ENCODE measurements at regions not wholly inside any gene's neighbourhood (a gene's known extent, or its start where the extent isn't known, plus 50 kb on each side); places are given as distances from the start of the nearest gene placed in this dataset.

- in situ Hi-C loops (cut with HindIII; ENCODE audit: low pct_unique_long_range_greater_than_20kb, low sequenced_read_pairs) = no loop called here
- TF ChIP-seq JUND (IDR thresholded peaks at IDR 0.05; ENCODE audit: low read depth) = no peak
- no peak for DNase-seq (ENCODE audit: low read depth in 1 of 2, low spot score in 1 of 2)
These were observed 257.9 kb upstream of the ADAMTS16 start for GRCh38 chr5:4882186-4882585.

GRCh38 chr5:4883360-4883759 lies 256.8 kb upstream of the ADAMTS16 start:
- no peak for DNase-seq (ENCODE audit: low read depth in 1 of 2, low spot score in 1 of 2)
- in situ Hi-C loops (cut with HindIII; ENCODE audit: low pct_unique_long_range_greater_than_20kb, low sequenced_read_pairs) = no loop called here
- no peak for TF ChIP-seq JUND (IDR thresholded peaks at IDR 0.05; ENCODE audit: low read depth)

- DNase-seq (ENCODE audit: low read depth in 1 of 2, low spot score in 1 of 2) = no peak
- no peak for TF ChIP-seq JUND (IDR thresholded peaks at IDR 0.05; ENCODE audit: low read depth)
- in situ Hi-C loops (cut with HindIII; ENCODE audit: low pct_unique_long_range_greater_than_20kb, low sequenced_read_pairs) = no loop called here
These were observed 246.9 kb upstream of the ADAMTS16 start for GRCh38 chr5:4893063-4893744.

- no peak for TF ChIP-seq JUND (IDR thresholded peaks at IDR 0.05; ENCODE audit: low read depth)
- no peak for DNase-seq (ENCODE audit: low read depth in 1 of 2, low spot score in 1 of 2)
- in situ Hi-C loops (cut with HindIII; ENCODE audit: low pct_unique_long_range_greater_than_20kb, low sequenced_read_pairs) = no loop called here
These were observed 243.8 kb upstream of the ADAMTS16 start for GRCh38 chr5:4896328-4896727.

GRCh38 chr5:4901305-4901811 lies 238.8 kb upstream of the ADAMTS16 start:
- in situ Hi-C loops (cut with HindIII; ENCODE audit: low pct_unique_long_range_greater_than_20kb, low sequenced_read_pairs) = no loop called here
- no peak for DNase-seq (ENCODE audit: low read depth in 1 of 2, low spot score in 1 of 2)
- TF ChIP-seq JUND (IDR thresholded peaks at IDR 0.05; ENCODE audit: low read depth) = no peak

GRCh38 chr5:4901924-4902323 lies 238.2 kb upstream of the ADAMTS16 start:
- no peak for TF ChIP-seq JUND (IDR thresholded peaks at IDR 0.05; ENCODE audit: low read depth)
- DNase-seq (ENCODE audit: low read depth in 1 of 2, low spot score in 1 of 2) = no peak
- in situ Hi-C loops (cut with HindIII; ENCODE audit: low pct_unique_long_range_greater_than_20kb, low sequenced_read_pairs) = no loop called here

GRCh38 chr5:4905674-4906520 lies 234.2 kb upstream of the ADAMTS16 start:
- no peak for DNase-seq (ENCODE audit: low read depth in 1 of 2, low spot score in 1 of 2)
- TF ChIP-seq JUND (IDR thresholded peaks at IDR 0.05; ENCODE audit: low read depth) = no peak
- in situ Hi-C loops (cut with HindIII; ENCODE audit: low pct_unique_long_range_greater_than_20kb, low sequenced_read_pairs) = no loop called here

- in situ Hi-C loops (cut with HindIII; ENCODE audit: low pct_unique_long_range_greater_than_20kb, low sequenced_read_pairs) = no loop called here
- DNase-seq (ENCODE audit: low read depth in 1 of 2, low spot score in 1 of 2) = no peak
- no peak for TF ChIP-seq JUND (IDR thresholded peaks at IDR 0.05; ENCODE audit: low read depth)
These were observed 233.3 kb upstream of the ADAMTS16 start for GRCh38 chr5:4906786-4907185.

GRCh38 chr5:4907571-4907970 lies 232.6 kb upstream of the ADAMTS16 start:
- in situ Hi-C loops (cut with HindIII; ENCODE audit: low pct_unique_long_range_greater_than_20kb, low sequenced_read_pairs) = no loop called here
- no peak for DNase-seq (ENCODE audit: low read depth in 1 of 2, low spot score in 1 of 2)
- no peak for TF ChIP-seq JUND (IDR thresholded peaks at IDR 0.05; ENCODE audit: low read depth)

- no peak for DNase-seq (ENCODE audit: low read depth in 1 of 2, low spot score in 1 of 2)
- no peak for TF ChIP-seq JUND (IDR thresholded peaks at IDR 0.05; ENCODE audit: low read depth)
- in situ Hi-C loops (cut with HindIII; ENCODE audit: low pct_unique_long_range_greater_than_20kb, low sequenced_read_pairs) = no loop called here
These were observed 231.0 kb upstream of the ADAMTS16 start for GRCh38 chr5:4909086-4909485.

- DNase-seq (ENCODE audit: low read depth in 1 of 2, low spot score in 1 of 2) = no peak
- in situ Hi-C loops (cut with HindIII; ENCODE audit: low pct_unique_long_range_greater_than_20kb, low sequenced_read_pairs) = no loop called here
- TF ChIP-seq JUND (IDR thresholded peaks at IDR 0.05; ENCODE audit: low read depth) = no peak
These were observed 228.3 kb upstream of the ADAMTS16 start for GRCh38 chr5:4911646-4912403.

GRCh38 chr5:4921929-4922328 lies 218.2 kb upstream of the ADAMTS16 start:
- DNase-seq (ENCODE audit: low read depth in 1 of 2, low spot score in 1 of 2) = no peak
- in situ Hi-C loops (cut with HindIII; ENCODE audit: low pct_unique_long_range_greater_than_20kb, low sequenced_read_pairs) = no loop called here
- no peak for TF ChIP-seq JUND (IDR thresholded peaks at IDR 0.05; ENCODE audit: low read depth)
